ENCODE measurements at regions not wholly inside any gene's neighbourhood (a gene's known extent, or its start where the extent isn't known, plus 50 kb on each side); places are given as distances from the start of the nearest gene placed in this dataset.

DNA sequence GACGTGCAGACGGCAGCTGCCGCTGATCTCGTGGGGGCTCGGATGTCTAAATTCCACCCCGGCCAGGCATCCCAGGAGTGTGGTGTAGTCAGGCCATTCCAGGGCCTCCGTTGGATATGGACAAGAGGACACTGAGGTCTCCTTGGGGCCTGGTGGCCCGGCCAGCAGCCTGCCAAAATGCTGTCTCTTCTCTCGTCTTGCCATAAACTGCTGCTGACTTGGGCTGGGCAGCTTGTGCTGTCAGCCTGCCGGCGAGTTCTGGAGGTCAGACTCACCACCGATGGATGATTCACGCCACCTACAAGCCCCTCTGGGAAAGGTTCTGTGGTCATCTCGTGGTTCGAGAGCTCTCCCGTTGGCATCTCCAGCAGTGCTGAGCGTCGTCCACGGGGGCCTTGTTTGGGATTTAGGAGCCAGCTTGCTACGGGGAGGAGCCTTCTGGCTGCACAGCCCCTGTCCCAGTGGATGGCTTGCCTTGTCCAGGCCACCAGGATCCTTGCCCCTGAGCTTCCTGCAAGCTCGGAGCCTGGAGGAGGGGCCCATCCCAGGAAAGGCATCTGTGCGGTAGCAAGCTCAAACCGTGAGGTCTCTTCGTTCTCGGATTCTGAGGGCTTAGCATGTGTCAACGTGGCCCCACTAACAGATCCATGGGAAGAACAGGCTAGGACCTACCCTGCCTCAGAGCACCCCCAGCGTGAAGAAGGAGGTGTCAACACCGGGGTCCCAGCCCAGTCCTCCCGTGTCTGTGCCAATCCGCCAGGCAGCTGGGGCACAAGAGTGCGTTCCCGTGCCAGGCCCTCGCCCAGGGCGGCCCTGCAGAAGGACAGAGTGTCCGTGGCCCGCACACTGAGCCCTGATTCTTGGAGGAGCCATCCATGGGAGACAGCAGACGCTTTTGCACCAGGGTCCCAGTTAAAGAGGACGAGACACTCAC, 1114.1 kb downstream of the BRD1 start:
- H3K4me3 ChIP-seq (ENCODE audit: low read depth, low read length), result no peak overlapping the region
- no peaks in the 10 kb centered on the region for H3K27me3 ChIP-seq (ENCODE audit: control insufficient read depth, insufficient read depth, low read length)
- H3K36me3 ChIP-seq (ENCODE audit: control insufficient read depth, insufficient read depth, low read length), result no peaks in the 10 kb centered on the region
- no peak for FAIRE-seq
- no peak for DNase-seq (ENCODE audit: low read depth)
- no peak for TF ChIP-seq CTCF (IDR thresholded peaks at IDR 0.05; ENCODE audit: insufficient read depth, low read length, severe bottlenecking)

DNA sequence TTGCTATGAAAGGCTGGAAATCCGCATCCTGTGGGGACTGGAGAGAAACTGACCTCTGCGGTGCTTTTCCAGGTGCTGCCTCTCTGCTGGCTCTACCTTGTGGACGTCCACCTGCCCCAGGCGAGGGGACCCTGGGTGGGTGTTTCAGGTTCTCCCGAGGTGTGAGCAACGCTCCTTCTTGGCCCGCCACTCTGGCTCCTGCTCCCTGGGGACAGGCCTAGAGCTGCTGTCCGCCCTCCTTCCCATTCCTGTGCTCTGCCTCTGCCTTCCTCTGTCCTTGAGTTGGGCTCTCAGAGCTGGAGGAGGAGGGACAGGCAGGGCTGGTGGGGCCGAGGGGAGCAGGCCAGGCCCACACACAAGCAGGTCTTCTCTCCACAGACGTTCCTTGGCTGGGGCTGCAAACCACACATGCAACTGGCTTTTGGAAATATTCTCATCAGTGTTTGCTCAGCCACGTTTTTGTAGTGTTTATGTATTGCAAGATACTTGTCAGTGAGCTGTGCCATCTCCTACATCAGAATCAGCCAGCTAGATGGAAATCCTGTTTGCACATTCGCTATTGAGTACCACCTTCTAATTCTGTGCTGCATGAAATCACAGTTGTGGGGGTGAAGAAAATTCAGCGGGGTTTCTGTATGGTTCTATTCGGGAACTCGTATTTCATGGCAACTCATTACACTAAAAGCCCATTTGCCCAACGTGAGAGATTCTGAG, 1115.0 kb downstream of the BRD1 start:
- H3K4me3 ChIP-seq (ENCODE audit: low read depth, low read length), result no peak overlapping the region
- DNase-seq (ENCODE audit: low read depth) (no peak), FAIRE-seq (no peak)
- TF ChIP-seq CTCF (IDR thresholded peaks at IDR 0.05; ENCODE audit: insufficient read depth, low read length, severe bottlenecking), result no peak
- no peaks in the 10 kb centered on the region for H3K27me3 ChIP-seq (ENCODE audit: control insufficient read depth, insufficient read depth, low read length)
- H3K36me3 ChIP-seq (ENCODE audit: control insufficient read depth, insufficient read depth, low read length), result no peaks in the 10 kb centered on the region

GRCh38 chr22:48711669-48712068, 1116.0 kb downstream of the BRD1 start:
- H3K27me3 ChIP-seq (ENCODE audit: control insufficient read depth, insufficient read depth, low read length), result no peaks in the 10 kb centered on the region
- H3K36me3 ChIP-seq (ENCODE audit: control insufficient read depth, insufficient read depth, low read length), result no peaks in the 10 kb centered on the region
- DNase-seq (ENCODE audit: low read depth) (no peak), FAIRE-seq (no peak)
- no peak for TF ChIP-seq CTCF (IDR thresholded peaks at IDR 0.05; ENCODE audit: insufficient read depth, low read length, severe bottlenecking)
- H3K4me3 ChIP-seq (ENCODE audit: low read depth, low read length), result no peak overlapping the region

GRCh38 chr22:48711031-48711431, 1116.6 kb downstream of the BRD1 start:
- FAIRE-seq, result no peak
- DNase-seq (ENCODE audit: low read depth), result no peak
- Histone ChIP-seq H3K4me3 (ENCODE audit: low read depth, low read length) (no peak overlapping the region), H3K27me3 (ENCODE audit: control insufficient read depth, insufficient read depth, low read length) (no peaks in the 10 kb centered on the region), H3K36me3 (ENCODE audit: control insufficient read depth, insufficient read depth, low read length) (no peaks in the 10 kb centered on the region)
- TF ChIP-seq CTCF (IDR thresholded peaks at IDR 0.05; ENCODE audit: insufficient read depth, low read length, severe bottlenecking), result no peak

DNA sequence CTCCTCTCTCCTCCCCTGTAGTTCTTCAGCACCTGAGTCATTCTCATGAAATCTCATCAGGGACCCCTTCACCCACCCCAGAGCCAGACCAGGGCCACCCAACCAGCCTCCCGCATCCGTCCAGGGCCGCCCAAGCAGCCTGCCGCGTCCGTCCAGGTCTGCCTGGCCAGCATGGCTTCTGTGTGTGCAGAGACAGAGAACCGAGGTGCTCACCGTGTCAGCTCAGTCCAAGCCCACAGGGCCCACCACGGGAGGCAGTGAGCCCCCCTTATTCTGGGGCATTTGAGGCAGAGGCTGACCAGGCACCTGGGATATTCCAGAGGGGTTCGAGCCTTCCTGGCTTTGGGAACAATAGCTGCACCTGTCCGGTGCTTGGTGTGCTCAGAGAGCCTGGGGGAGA, 1117.3 kb downstream of the BRD1 start:
- no peak for DNase-seq (ENCODE audit: low read depth)
- Histone ChIP-seq H3K4me3 (ENCODE audit: low read depth, low read length) (no peak overlapping the region), H3K27me3 (ENCODE audit: control insufficient read depth, insufficient read depth, low read length) (no peaks in the 10 kb centered on the region), H3K36me3 (ENCODE audit: control insufficient read depth, insufficient read depth, low read length) (no peaks in the 10 kb centered on the region)
- no peak for TF ChIP-seq CTCF (IDR thresholded peaks at IDR 0.05; ENCODE audit: insufficient read depth, low read length, severe bottlenecking)
- FAIRE-seq, result no peak

All from bronchial epithelial cell (primary cell).